Stimulated activated CD4-positive, alpha-beta T cell treated with anti-CD3 and anti-CD28 coated beads, Interleukin-4, amount 100 ng/mL, for 24 hours (primary cell): ENCODE measurements at regions not wholly inside any gene's neighbourhood (a gene's known extent, or its start where the extent isn't known, plus 50 kb on each side); places are given as distances from the start of the nearest gene placed in this dataset.

ENCODE experiments used
- DNase-seq: peaks from one replicate; pipeline ENCODE4 v3.0.0-alpha.2; 2020

- DNase-seq = peak; percentile 25
Observed at GRCh38 chr16:72501739-72502593, 330.0 kb upstream of the PMFBP1 start.

- no peak for DNase-seq
Observed at GRCh38 chr16:72500545-72500944, 328.6 kb upstream of the PMFBP1 start.

- DNase-seq = no peak
Observed at GRCh38 chr16:72493716-72494415, 321.9 kb upstream of the PMFBP1 start.

- DNase-seq = no peak
Observed at GRCh38 chr16:72487283-72487682, 315.3 kb upstream of the PMFBP1 start.

- DNase-seq = no peak
Observed at GRCh38 chr16:72482695-72483094, 310.7 kb upstream of the PMFBP1 start.

GRCh38 chr16:72481419-72481818 is 309.5 kb upstream of the PMFBP1 start:
- no peak for DNase-seq

- DNase-seq = no peak
Observed at GRCh38 chr16:72480911-72481310, 309.0 kb upstream of the PMFBP1 start.

GRCh38 chr16:72475688-72476087 is 303.7 kb upstream of the PMFBP1 start:
- DNase-seq = no peak

- DNase-seq = peak; percentile 19
Observed at GRCh38 chr16:72474501-72475123, 302.7 kb upstream of the PMFBP1 start.

GRCh38 chr16:72473631-72474030 is 301.7 kb upstream of the PMFBP1 start:
- DNase-seq = no peak

GRCh38 chr16:72471317-72471924 is 299.5 kb upstream of the PMFBP1 start:
- no peak for DNase-seq

- no peak for DNase-seq
Observed at GRCh38 chr16:72470541-72470940, 298.6 kb upstream of the PMFBP1 start.

GRCh38 chr16:72469932-72470331 is 298.0 kb upstream of the PMFBP1 start:
- no peak for DNase-seq

GRCh38 chr16:72468582-72468981 is 296.6 kb upstream of the PMFBP1 start:
- DNase-seq = no peak

GRCh38 chr16:72467157-72467759 is 295.3 kb upstream of the PMFBP1 start:
- no peak for DNase-seq

- no peak for DNase-seq
Observed at GRCh38 chr16:72464597-72465368, 292.8 kb upstream of the PMFBP1 start.

- no peak for DNase-seq
Observed at GRCh38 chr16:72464052-72464451, 292.1 kb upstream of the PMFBP1 start.

GRCh38 chr16:72458035-72458434 is 286.1 kb upstream of the PMFBP1 start:
- no peak for DNase-seq

- no peak for DNase-seq
Observed at GRCh38 chr16:72457243-72457940, 285.4 kb upstream of the PMFBP1 start.

- no peak for DNase-seq
Observed at GRCh38 chr16:72455743-72456659, 284.0 kb upstream of the PMFBP1 start.
